GM23248 (cell line): ENCODE measurements at regions not wholly inside any gene's neighbourhood (a gene's known extent, or its start where the extent isn't known, plus 50 kb on each side); places are given as distances from the start of the nearest gene placed in this dataset.

Source experiments
- EZH2 ChIP-seq: fragments of 200-600 bp; sonication (generic); IDR thresholded peaks from 2 replicates; pipeline ENCODE4 v1.6.1; 2018; ENCODE audit warnings: antibody characterized with exemption, mild to moderate bottlenecking; ENCODE audit not compliant: insufficient read depth, poor library complexity, severe bottlenecking
- EZH2phosphoT487 ChIP-seq: fragments of 200-600 bp; sonication (generic); IDR thresholded peaks from 2 replicates; pipeline ENCODE4 v1.6.1; 2018; ENCODE audit warnings: antibody characterized with exemption, moderate library complexity, mild to moderate bottlenecking, low read depth; ENCODE audit not compliant: insufficient read depth

DNA sequence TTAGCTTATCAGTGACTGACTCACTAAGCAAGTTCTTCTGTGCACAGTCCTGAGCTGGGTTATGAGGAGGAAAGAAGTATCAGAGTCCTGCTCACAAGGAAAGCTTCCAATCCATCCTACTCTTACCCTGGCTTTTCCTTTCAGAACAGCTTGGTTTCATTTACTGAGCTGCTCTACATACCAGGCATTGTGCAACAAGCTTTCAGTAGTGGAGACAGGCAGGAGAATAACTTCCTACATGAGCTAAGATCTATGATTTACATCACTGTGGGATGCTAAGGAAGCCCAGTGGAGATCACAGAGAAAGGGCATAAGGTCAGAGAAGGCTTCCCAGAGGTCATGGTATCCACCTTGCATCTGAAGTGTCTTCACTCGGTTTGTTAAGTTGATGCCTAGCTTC, 144.5 kb downstream of the MAP3K7 start:
- TF ChIP-seq EZH2phosphoT487 (no peak), EZH2 (no peak)
